ENCODE measurements at regions not wholly inside any gene's neighbourhood (a gene's known extent, or its start where the extent isn't known, plus 50 kb on each side); places are given as distances from the start of the nearest gene placed in this dataset.
A peak's percentile ranks its signal among the peaks of the same experiment; 100 is the strongest.

DNA sequence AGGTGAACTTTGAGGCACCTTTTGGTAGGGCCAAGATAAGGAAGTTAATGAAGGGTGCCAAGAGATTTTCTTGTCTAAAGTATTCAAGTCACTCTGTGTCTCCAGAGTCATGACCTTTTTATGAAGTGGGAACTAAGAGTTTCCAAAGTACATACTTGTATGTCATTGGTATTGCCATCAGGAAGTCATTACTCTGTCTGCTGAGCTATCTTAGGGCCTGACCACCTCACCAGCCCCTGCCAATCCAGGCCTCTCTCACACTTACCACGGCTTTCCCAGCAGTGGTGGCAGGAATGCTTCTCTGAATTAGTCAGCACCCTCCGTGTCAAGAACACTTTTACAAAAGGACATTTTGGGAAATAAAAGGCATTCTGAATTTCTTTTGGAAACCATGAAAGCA, 192.8 kb upstream of the MTNR1B start:
- Histone ChIP-seq H3K27me3 (no peaks in the 10 kb centered on the region), H3K27ac (no peak overlapping the region), H3K9me3 (no peaks in the 10 kb centered on the region), H3K4me3 (no peak overlapping the region), H3K4me1 (peaks cover 0 to 3% (median 0%) of the 10 kb centered on the region in 12 donors), H3K36me3 (no peaks in the 10 kb centered on the region)
- DNase-seq: peak in 3 of 5 donors; percentile 19 to 59 (median 31)
- TF ChIP-seq POLR2A (IDR thresholded peaks at IDR 0.05): no peak
- TF ChIP-seq CTCF (IDR thresholded peaks at IDR 0.05): no peak
- WGBS, 4 donors: 35 to 38% (median 37%) methylated on average over 2 of the region's 2 CpGs
- peak; percentile 42 to 99 (median 88) for ATAC-seq
- intact Hi-C loops (cut with DNase I): loop anchor here in 2 of 10 donors (10.0 kb wide), 2 partner anchors 52 to 62 kb away; no protein-coding TSS in a partner anchor

DNA sequence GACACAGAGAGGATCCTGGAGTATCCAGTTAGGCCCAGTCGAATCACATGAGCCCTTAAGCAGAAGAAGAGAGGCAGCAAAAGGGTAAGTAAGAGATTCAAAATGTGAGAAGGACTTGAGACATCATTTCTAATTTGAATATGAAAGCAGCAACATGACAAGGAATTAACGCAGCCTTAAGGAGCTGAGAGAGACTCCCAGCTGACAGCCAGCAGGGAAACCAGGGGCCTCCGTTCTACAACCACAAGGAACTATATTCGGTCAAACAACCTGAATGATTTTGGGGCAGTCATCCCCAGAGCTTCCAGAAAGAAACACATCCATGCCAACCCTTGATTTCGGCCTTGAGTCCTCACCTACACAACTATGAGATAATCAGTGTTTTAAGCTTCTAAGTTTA, 189.7 kb upstream of the MTNR1B start:
- WGBS, 4 donors: 88 to 97% (median 94%) methylated on average over 5 of the region's 5 CpGs
- H3K27ac ChIP-seq: no peak overlapping the region
- DNase-seq (no peak), ATAC-seq (no peak)
- H3K9me3 ChIP-seq: no peaks in the 10 kb centered on the region
- H3K4me3 ChIP-seq: no peak overlapping the region
- TF ChIP-seq POLR2A (IDR thresholded peaks at IDR 0.05): no peak
- no peak for TF ChIP-seq CTCF (IDR thresholded peaks at IDR 0.05)
- no peaks in the 10 kb centered on the region for H3K36me3 ChIP-seq
- H3K27me3 ChIP-seq: no peaks in the 10 kb centered on the region
- intact Hi-C loops (cut with DNase I): loop anchor here in 2 of 10 donors (10.0 kb wide), 2 partner anchors 55 to 65 kb away; no protein-coding TSS in a partner anchor
- H3K4me1 ChIP-seq: peaks cover 0 to 3% (median 0%) of the 10 kb centered on the region in 12 donors

DNA sequence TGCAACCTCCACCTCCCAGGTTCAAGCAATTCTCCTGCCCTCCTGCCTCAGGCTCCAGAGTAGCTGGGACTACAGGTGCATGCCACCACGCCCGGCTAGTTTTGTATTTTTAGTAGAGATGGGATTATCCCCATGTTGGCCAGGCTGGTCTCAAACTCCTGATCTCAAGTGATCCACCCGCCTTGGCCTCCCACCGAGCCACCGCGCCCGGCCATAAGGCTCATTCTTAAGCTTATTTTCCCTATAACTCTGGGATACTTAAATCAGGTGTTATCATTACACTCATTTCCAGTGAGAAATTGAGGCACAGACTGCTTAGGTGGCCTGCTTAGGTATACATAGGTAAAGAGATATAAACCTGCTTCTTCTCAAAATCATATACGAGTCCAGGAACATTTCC, 188.3 kb upstream of the MTNR1B start:
- no peak for ATAC-seq
- 95 to 98% (median 95%) methylated on average over 8 of the region's 8 CpGs for WGBS, 4 donors
- no peaks in the 10 kb centered on the region for H3K27me3 ChIP-seq

GRCh38 chr11:92782806-92783205, 186.6 kb upstream of the MTNR1B start:
- no peak for ATAC-seq
- intact Hi-C loops (cut with DNase I): no loop called here
- Histone ChIP-seq H3K36me3 (no peaks in the 10 kb centered on the region), H3K9me3 (no peaks in the 10 kb centered on the region), H3K27ac (no peak overlapping the region), H3K4me1 (no peaks in the 10 kb centered on the region), H3K4me3 (no peak overlapping the region), H3K27me3 (no peaks in the 10 kb centered on the region)
- TF ChIP-seq CTCF (IDR thresholded peaks at IDR 0.05) (no peak), POLR2A (IDR thresholded peaks at IDR 0.05) (no peak)
- 90 to 94% (median 93%) methylated on average over 5 of the region's 5 CpGs for WGBS, 4 donors
- no peak for DNase-seq

More for the DNA sequence above, 188.3 kb upstream of the MTNR1B start:
- no peak for DNase-seq
- TF ChIP-seq CTCF (IDR thresholded peaks at IDR 0.05) (no peak), POLR2A (IDR thresholded peaks at IDR 0.05) (no peak)
- H3K36me3 ChIP-seq: no peaks in the 10 kb centered on the region
- H3K27ac ChIP-seq: no peak overlapping the region
- intact Hi-C loops (cut with DNase I): no loop called here
- no peak overlapping the region for H3K4me3 ChIP-seq
- no peaks in the 10 kb centered on the region for H3K9me3 ChIP-seq
- H3K4me1 ChIP-seq: peaks cover 0 to 3% (median 0%) of the 10 kb centered on the region in 12 donors

Measured in heart left ventricle (tissue), 16 donors.